ENCODE measurements at regions not wholly inside any gene's neighbourhood (a gene's known extent, or its start where the extent isn't known, plus 50 kb on each side); places are given as distances from the start of the nearest gene placed in this dataset.

- TF ChIP-seq EZH2 (IDR thresholded peaks at IDR 0.05; ENCODE audit: insufficient read depth, poor library complexity, severe bottlenecking) (no peak), EZH2phosphoT487 (IDR thresholded peaks at IDR 0.05; ENCODE audit: insufficient read depth, low read depth) (no peak)
Measured at GRCh38 chr6:80403365-80403764, 296.9 kb downstream of the BCKDHB start.

All from GM23248 (cell line).